Skeletal muscle cell (primary cell): ENCODE measurements at regions not wholly inside any gene's neighbourhood (a gene's known extent, or its start where the extent isn't known, plus 50 kb on each side); places are given as distances from the start of the nearest gene placed in this dataset.
"Not testable (repeated sequence)": the region's sequence is repeated elsewhere in the genome, so short reads cannot be mapped to it uniquely, and the experiment has no call there.

ENCODE experiments used
- DNase-seq: peaks from one replicate; pipeline ENCODE4 v3.0.0-alpha.2; 2010; ENCODE audit warnings: low read depth
- H3K4me3 ChIP-seq: 2 replicates; pipeline ENCODE4 v1.5.1; 2011; ENCODE audit warnings: low read depth, mild to moderate bottlenecking, control low read depth, low read length, moderate library complexity

DNA sequence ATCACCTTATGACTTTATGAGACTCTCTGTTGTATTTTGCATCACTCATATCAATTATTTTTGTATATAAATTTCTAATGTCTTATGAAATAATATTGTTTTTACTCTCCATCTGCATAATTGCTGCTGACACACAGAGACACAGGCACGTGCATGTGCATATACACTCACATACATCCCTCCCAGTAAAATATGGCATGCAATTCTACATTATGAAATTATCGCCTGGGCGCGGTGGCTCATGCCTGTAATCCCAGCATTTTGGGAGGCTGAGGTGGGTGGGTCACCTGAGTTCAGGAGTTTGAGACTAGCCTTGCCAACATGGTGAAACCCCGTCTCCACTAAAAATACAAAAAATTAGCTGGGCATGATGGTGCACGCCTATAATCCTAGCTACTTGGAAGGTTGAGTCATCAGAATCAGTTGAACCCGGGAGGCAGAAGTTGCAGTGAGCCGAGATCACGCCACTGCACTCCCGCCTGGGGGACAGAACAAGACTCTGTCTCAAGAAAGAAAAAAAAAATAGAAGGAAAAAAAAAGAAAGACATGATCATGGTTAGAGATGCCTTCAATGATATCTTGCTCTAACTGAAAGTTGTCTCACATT lies 96.7 kb upstream of the LUZP2 start:
- DNase-seq = no peak
- H3K4me3 ChIP-seq = no peak overlapping the region

GRCh38 chr11:24406389-24406788 lies 90.5 kb upstream of the LUZP2 start:
- no peak overlapping the region for H3K4me3 ChIP-seq
- no peak for DNase-seq

DNA sequence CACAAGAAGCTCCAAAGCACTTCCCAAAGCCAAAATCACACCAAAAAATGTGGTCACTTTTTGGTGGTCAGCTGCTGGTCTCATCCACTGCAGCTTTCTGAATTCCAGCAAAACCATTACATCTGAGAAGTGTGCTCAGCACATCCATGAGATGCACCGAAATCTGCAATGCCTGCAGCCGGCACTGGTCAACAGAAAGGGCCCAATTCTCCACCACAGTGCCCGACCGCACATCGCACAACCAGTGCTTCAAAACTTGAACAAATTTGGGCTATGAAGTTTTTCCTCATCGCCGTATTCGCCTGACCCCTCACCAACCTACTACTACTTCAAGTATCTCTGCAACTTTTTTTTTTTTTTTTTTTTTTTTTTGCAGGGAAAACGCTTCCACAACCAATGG lies 89.9 kb upstream of the LUZP2 start:
- DNase-seq = no peak
- H3K4me3 ChIP-seq = no peak overlapping the region

DNA sequence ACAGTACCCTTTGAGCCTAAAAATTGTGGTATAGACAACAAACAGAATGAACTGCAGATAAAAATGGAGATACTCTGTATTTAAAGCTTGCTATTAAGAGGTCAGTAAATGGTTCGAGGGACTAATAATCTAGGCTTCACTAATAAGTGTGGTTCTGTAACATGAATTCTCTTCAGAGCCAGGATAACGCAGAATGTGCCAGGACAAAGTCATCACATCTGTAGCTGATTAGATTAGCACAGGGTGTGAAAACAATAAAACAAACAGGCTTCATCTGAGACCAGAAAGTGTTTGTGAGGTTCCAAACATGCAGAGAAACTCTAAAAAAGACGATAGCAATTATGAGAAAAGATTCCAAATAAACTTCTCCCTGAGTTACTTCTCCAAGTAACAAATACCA lies 89.1 kb upstream of the LUZP2 start:
- no peak overlapping the region for H3K4me3 ChIP-seq
- no peak for DNase-seq

- no peak overlapping the region for H3K4me3 ChIP-seq
- no peak for DNase-seq
Observed at GRCh38 chr11:24408202-24408601, 88.7 kb upstream of the LUZP2 start.

DNA sequence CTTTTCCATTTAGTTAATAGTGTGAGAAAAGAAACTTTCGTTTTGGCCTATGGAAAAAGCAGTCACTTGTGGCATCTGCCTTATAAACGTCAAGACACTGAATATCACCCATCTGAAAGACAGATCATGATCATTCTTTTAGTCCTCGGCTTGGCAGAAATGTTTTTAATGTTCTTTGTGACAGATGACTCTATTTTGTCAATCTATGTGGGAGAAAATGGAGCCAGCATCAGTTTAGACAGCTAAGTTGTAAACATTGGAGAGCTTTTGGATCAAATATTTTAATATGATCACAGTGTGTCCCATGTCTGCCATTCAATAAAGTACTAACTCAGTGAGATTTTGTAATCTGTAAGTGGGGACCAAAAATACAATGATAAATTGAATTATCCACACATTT lies 85.1 kb upstream of the LUZP2 start:
- DNase-seq = no peak
- no peak overlapping the region for H3K4me3 ChIP-seq

GRCh38 chr11:24412722-24413121 lies 84.1 kb upstream of the LUZP2 start:
- DNase-seq = no peak
- no peak overlapping the region for H3K4me3 ChIP-seq

DNA sequence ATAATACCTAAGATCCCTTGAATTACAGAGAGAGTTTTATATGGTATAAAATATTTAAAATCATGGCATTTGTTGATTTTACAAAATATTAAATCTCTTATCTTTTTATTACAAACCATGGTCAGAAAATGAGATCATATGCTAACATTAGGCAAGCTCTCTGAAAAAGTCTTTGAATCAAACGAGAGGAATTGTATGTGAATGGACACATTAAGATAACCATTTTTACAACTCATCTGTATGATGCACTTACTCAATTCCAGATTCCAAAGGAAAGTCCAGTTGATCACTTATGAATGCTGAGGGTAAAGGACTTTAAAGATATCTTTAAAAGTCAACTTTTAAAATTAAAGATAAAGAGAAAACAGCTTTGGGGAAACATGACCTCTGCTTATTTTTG lies 83.5 kb upstream of the LUZP2 start:
- DNase-seq = no peak
- no peak overlapping the region for H3K4me3 ChIP-seq

DNA sequence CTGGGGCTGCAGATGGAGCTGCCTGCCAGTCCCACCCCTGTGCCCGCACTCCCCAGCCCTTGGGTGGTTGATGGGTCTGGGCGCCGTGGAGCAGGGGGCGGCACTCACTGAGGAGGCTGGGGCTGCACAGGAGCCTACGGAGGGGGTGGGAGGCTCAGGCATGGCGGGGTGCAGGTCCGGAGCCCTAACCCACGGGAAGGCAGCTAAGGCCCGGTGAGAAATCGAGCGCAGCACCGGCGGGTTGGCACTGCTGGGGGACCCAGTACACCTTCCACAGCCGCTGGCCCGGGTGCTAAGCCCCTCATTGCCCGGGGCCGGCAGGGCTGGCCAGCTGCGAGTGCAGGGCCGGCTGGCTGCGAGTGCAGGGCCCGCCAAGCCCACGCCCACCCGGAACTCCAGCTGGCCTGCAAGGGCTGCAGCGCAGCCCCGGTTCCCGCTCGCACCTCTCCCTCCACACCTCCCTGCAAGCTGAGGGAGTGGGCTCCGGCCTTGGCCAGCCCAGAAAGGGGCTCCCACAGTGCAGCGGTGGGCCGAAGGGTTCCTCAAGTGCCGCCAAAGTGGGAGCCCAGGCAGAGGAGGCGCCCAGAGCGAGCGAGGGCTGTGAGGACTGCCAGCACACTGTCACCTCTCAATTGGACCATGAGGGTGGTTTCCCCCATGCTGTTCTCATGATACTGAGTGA lies 80.8 kb upstream of the LUZP2 start:
- not testable (repeated sequence) for H3K4me3 ChIP-seq, DNase-seq

DNA sequence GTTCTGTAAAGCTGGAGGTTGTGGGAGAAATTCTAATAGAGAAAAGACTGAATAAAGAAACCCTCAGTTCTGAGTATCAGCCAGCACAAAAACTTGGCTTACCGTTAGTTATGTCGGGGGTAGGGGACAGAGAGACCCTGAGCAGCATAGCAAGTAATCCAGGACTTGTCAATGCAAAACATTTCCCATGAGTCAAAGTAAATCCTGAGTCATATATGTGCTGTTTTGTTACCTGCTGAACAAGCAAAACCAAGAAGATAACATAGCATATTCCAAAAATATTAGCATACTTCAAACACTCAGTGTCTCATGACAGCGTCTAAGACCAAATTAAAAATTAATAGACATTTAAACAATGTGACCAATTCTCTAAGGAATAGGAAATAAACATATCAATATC lies 75.1 kb upstream of the LUZP2 start:
- no peak overlapping the region for H3K4me3 ChIP-seq
- no peak for DNase-seq

- DNase-seq = no peak
Observed at GRCh38 chr11:24422376-24422775, 74.5 kb upstream of the LUZP2 start.

DNA sequence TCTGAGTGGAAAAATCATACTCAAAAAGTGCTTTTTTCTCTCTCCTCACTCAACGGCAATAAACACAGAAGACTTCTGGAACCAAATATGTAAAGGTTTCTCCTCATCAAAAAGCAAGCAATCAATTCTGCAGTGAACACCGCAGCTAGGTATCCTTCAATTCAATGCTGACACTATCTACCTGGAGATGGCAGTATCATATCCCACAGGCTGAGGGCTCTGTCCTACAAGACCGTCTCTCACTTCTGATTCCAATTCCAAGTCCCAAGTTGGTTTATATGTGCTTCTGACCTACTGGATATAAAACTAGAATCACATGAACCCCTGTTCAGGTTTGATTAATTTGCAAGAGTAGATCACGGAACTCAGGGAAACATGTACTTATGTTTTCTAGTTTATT lies 59.7 kb upstream of the LUZP2 start:
- H3K4me3 ChIP-seq = no peak overlapping the region
- no peak for DNase-seq

More at GRCh38 chr11:24422376-24422775, 74.5 kb upstream of the LUZP2 start:
- no peak overlapping the region for H3K4me3 ChIP-seq
